ENCODE measurements at regions not wholly inside any gene's neighbourhood (a gene's known extent, or its start where the extent isn't known, plus 50 kb on each side); places are given as distances from the start of the nearest gene placed in this dataset.
A peak's percentile ranks its signal among the peaks of the same experiment; 100 is the strongest.

DNA sequence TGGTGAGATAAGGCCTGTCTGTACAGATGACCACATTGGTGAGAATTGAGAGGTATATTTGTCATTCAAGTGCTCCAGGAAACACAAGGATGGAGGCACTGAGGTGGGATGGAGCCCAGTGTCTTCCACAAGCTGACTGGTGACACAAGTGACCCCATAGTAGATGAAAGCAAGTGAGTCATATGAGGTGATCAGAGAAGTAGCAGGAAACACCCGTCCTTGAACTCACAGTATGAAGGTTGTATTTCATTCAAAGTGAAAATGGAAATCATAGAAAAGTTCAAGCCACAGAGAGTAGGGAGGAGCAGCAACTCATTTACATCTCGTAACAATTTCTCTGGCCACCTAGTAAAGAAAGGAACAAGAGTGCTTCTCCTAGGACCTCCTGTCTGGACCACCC is 609.8 kb downstream of the HS3ST4 start:
- Mint-ChIP-seq H3K9me3 (ENCODE audit: unreplicated experiment) (peaks cover 5% of the 10 kb centered on the region), H3K36me3 (ENCODE audit: low read depth, unreplicated experiment) (no peaks in the 10 kb centered on the region), H3K4me3 (ENCODE audit: unreplicated experiment) (no peak overlapping the region), H3K4me1 (ENCODE audit: unreplicated experiment) (no peaks in the 10 kb centered on the region), H3K27me3 (ENCODE audit: unreplicated experiment) (peaks cover 6% of the 10 kb centered on the region), H3K27ac (ENCODE audit: unreplicated experiment) (no peak overlapping the region)
- TF ChIP-seq, protein P1, sequence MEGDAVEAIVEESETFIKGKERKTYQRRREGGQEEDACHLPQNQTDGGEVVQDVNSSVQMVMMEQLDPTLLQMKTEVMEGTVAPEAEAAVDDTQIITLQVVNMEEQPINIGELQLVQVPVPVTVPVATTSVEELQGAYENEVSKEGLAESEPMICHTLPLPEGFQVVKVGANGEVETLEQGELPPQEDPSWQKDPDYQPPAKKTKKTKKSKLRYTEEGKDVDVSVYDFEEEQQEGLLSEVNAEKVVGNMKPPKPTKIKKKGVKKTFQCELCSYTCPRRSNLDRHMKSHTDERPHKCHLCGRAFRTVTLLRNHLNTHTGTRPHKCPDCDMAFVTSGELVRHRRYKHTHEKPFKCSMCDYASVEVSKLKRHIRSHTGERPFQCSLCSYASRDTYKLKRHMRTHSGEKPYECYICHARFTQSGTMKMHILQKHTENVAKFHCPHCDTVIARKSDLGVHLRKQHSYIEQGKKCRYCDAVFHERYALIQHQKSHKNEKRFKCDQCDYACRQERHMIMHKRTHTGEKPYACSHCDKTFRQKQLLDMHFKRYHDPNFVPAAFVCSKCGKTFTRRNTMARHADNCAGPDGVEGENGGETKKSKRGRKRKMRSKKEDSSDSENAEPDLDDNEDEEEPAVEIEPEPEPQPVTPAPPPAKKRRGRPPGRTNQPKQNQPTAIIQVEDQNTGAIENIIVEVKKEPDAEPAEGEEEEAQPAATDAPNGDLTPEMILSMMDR (IDR thresholded peaks at IDR 0.05; ENCODE audit: unreplicated experiment): no peak
- DNase-seq (ENCODE audit: low spot score): no peak

DNA sequence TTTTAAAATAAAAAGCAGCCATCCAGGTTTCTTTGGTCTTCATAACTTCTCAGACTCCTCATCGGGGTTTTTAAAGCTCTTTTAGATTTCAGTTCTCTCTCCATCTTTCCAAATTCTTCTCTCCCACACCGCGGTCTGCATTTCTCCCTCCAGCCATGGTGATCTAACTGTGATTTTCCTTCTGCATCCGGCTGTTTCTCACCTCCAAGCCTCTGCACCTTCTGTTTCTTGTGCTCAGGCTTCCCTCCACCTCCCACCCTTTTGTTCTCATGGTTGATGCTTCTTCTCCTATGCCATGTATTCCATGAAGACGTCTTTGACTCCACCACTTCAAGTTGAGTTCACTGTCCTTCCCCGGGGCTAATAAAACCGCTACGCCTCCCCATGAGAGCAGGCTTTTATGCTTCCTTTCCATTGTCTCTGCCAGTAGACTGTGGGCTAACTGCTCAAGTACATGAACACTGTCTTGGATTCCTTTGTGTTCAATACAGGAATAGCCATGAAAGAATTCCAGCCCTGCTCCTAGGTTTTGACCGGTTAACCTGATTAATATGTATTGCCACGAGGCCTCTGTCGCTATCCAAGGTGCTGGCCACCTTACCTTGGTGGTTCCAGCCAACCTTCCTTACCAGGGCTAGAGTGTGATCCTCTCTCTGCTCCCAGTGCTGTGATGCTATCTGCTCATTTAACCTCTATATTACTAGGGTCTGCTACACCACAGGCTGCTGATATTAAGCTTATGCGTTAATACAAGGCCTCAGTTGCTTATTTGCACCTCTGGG is 625.1 kb downstream of the HS3ST4 start:
- Mint-ChIP-seq H3K9me3 (ENCODE audit: unreplicated experiment) (no peaks in the 10 kb centered on the region), H3K27ac (ENCODE audit: unreplicated experiment) (no peak overlapping the region), H3K4me1 (ENCODE audit: unreplicated experiment) (peaks cover 4% of the 10 kb centered on the region), H3K27me3 (ENCODE audit: unreplicated experiment) (no peaks in the 10 kb centered on the region), H3K4me3 (ENCODE audit: unreplicated experiment) (no peak overlapping the region), H3K36me3 (ENCODE audit: low read depth, unreplicated experiment) (no peaks in the 10 kb centered on the region)
- DNase-seq (ENCODE audit: low spot score): peak; percentile 43
- TF ChIP-seq, protein P1 (IDR thresholded peaks at IDR 0.05; ENCODE audit: unreplicated experiment): no peak

DNA sequence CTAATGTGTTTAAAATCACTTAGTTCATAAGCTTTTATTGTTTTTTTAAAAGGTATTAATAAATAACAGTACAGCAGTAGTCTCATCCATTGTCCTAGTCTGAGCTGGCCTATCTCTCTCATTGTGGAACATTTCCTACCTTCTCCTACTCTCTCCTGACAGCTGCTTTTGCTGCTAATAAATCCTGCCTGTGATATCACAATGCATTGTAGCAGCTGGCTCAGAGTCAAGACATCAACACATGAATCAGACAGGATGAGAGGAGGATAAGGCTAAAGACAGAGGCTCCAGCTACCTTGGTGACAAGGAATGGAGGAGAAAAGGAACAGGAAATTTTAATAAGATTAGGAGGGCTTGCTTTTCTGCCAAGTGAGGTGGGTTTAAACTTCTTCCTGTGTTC is 626.1 kb downstream of the HS3ST4 start:
- Mint-ChIP-seq H3K27ac (ENCODE audit: unreplicated experiment) (no peak overlapping the region), H3K4me3 (ENCODE audit: unreplicated experiment) (no peak overlapping the region), H3K9me3 (ENCODE audit: unreplicated experiment) (no peaks in the 10 kb centered on the region), H3K4me1 (ENCODE audit: unreplicated experiment) (peaks cover 4% of the 10 kb centered on the region), H3K36me3 (ENCODE audit: low read depth, unreplicated experiment) (no peaks in the 10 kb centered on the region), H3K27me3 (ENCODE audit: unreplicated experiment) (no peaks in the 10 kb centered on the region)
- no peak for DNase-seq (ENCODE audit: low spot score)
- TF ChIP-seq, protein P1 (IDR thresholded peaks at IDR 0.05; ENCODE audit: unreplicated experiment): no peak

DNA sequence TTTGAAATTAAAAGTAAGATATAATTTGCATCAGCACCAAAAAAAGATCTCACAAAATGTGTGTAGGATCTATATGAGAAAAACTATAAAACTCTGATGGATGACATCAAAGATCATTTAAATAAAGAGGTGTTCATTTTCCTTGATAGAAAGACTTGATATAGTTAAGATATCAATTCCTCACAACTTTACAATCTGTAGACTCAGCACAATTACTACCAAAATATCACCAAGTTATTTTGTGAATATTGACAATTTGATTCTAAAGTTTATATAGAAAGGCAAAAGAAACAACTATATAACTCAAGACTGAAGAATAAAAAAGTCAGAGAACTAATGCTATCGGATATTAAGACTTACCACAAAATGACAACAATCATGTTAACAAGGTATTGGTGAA is 638.9 kb downstream of the HS3ST4 start:
- H3K27me3 Mint-ChIP-seq (ENCODE audit: unreplicated experiment): peaks cover 2% of the 10 kb centered on the region
- no peak overlapping the region for H3K27ac Mint-ChIP-seq (ENCODE audit: unreplicated experiment)
- no peak overlapping the region for H3K4me3 Mint-ChIP-seq (ENCODE audit: unreplicated experiment)
- no peaks in the 10 kb centered on the region for H3K4me1 Mint-ChIP-seq (ENCODE audit: unreplicated experiment)
- TF ChIP-seq, protein P1 (IDR thresholded peaks at IDR 0.05; ENCODE audit: unreplicated experiment): no peak
- H3K9me3 Mint-ChIP-seq (ENCODE audit: unreplicated experiment): no peaks in the 10 kb centered on the region
- DNase-seq (ENCODE audit: low spot score): no peak
- no peaks in the 10 kb centered on the region for H3K36me3 Mint-ChIP-seq (ENCODE audit: low read depth, unreplicated experiment)

Measured in endothelial cell (in vitro differentiated cells).